Fibroblast of lung (primary cell): ENCODE measurements at regions not wholly inside any gene's neighbourhood (a gene's known extent, or its start where the extent isn't known, plus 50 kb on each side); places are given as distances from the start of the nearest gene placed in this dataset.

Experiments used
- DNase-seq, 2 donors: peaks; one replicate each; pipeline versions ENCODE4 v3.0.0 to v3.0.0-alpha.2; 2010; ENCODE audit warnings: low read depth in 2 of 2
- H2AFZ ChIP-seq: 2 replicates; pipeline ENCODE4 v1.5.1; 2012; ENCODE audit warnings: low read length, control low read depth, inconsistent platforms
- H3K27ac ChIP-seq: 2 replicates; pipeline ENCODE4 v1.5.1; 2011; ENCODE audit warnings: low read length, control low read depth; ENCODE audit not compliant: insufficient read depth
- H3K27me3 ChIP-seq: 2 replicates; pipeline ENCODE4 v1.5.1; 2011; ENCODE audit warnings: mild to moderate bottlenecking, low read length; ENCODE audit not compliant: control insufficient read depth, insufficient read depth
- H3K36me3 ChIP-seq: 2 replicates; pipeline ENCODE4 v1.5.1; 2011; ENCODE audit warnings: low read length; ENCODE audit not compliant: control insufficient read depth, insufficient read depth
- H3K4me1 ChIP-seq: 2 replicates; pipeline ENCODE4 v1.5.1; 2011; ENCODE audit warnings: low read length; ENCODE audit not compliant: control insufficient read depth, insufficient read depth; ENCODE audit errors: extremely low read depth
- H3K4me2 ChIP-seq: 2 replicates; pipeline ENCODE4 v1.5.1; 2011; ENCODE audit warnings: low read length, control low read depth; ENCODE audit not compliant: insufficient read depth; ENCODE audit errors: extremely low read depth
- H3K4me3 ChIP-seq, 4 experiments: fragments of 200-600 bp in 1 of 4; sonication (generic) in 1 of 4; replicated peaks in 1 of 4; 2 replicates each; pipeline ENCODE4 v1.5.1; 2011 to 2016; ENCODE audit warnings: low read length in 4 of 4, low read depth in 3 of 4, mild to moderate bottlenecking in 3 of 4, control low read depth in 2 of 4, inconsistent platforms in 1 of 4, mixed read lengths in 1 of 4; ENCODE audit not compliant: insufficient read depth in 1 of 4; ENCODE audit errors: control extremely low read depth in 1 of 4
- H3K79me2 ChIP-seq: 2 replicates; pipeline ENCODE4 v1.5.1; 2012; ENCODE audit warnings: mild to moderate bottlenecking, low read length, inconsistent platforms; ENCODE audit not compliant: control insufficient read depth, insufficient read depth
- H3K9ac ChIP-seq: 2 replicates; pipeline ENCODE4 v1.5.1; 2011; ENCODE audit warnings: mild to moderate bottlenecking, low read length, control low read depth; ENCODE audit not compliant: insufficient read depth
- H3K9me3 ChIP-seq: 2 replicates; pipeline ENCODE4 v1.5.1; 2012; ENCODE audit warnings: low read depth, low read length; ENCODE audit not compliant: control insufficient read depth, insufficient read depth
- H4K20me1 ChIP-seq: 2 replicates; pipeline ENCODE4 v1.5.1; 2011; ENCODE audit warnings: low read length; ENCODE audit not compliant: control insufficient read depth, insufficient read depth; ENCODE audit errors: extremely low read depth
- EZH2 ChIP-seq: IDR thresholded peaks from 2 replicates; pipeline ENCODE4 v1.5.1; 2012; ENCODE audit warnings: low read length, control low read depth, mild to moderate bottlenecking; ENCODE audit errors: missing control alignments
- TF ChIP-seq, protein P1 (sequence below), 2 donors: IDR thresholded peaks in 1 of 2; conservative IDR thresholded peaks in 1 of 2; 1 replicate in 1 of 2; 2 replicates in 1 of 2; pipeline ENCODE4 v1.5.1; 2011 to 2012; ENCODE audit warnings: low read length in 2 of 2, control low read depth in 1 of 2, inconsistent platforms in 1 of 2, low read depth in 1 of 2, mild to moderate bottlenecking in 1 of 2

- no peaks in the 10 kb centered on the region for H3K27me3 ChIP-seq
- H3K27ac ChIP-seq, result no peak overlapping the region
- H3K4me2 ChIP-seq, result no peak overlapping the region
- no peak for DNase-seq
- H3K9ac ChIP-seq, result no peak overlapping the region
- TF ChIP-seq, protein P1, sequence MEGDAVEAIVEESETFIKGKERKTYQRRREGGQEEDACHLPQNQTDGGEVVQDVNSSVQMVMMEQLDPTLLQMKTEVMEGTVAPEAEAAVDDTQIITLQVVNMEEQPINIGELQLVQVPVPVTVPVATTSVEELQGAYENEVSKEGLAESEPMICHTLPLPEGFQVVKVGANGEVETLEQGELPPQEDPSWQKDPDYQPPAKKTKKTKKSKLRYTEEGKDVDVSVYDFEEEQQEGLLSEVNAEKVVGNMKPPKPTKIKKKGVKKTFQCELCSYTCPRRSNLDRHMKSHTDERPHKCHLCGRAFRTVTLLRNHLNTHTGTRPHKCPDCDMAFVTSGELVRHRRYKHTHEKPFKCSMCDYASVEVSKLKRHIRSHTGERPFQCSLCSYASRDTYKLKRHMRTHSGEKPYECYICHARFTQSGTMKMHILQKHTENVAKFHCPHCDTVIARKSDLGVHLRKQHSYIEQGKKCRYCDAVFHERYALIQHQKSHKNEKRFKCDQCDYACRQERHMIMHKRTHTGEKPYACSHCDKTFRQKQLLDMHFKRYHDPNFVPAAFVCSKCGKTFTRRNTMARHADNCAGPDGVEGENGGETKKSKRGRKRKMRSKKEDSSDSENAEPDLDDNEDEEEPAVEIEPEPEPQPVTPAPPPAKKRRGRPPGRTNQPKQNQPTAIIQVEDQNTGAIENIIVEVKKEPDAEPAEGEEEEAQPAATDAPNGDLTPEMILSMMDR (conservative IDR thresholded peaks at IDR 0.05 in 1 of 2, IDR thresholded peaks at IDR 0.05 in 1 of 2; ENCODE audit: low read depth in 1 of 2, low read length in 2 of 2), result no peak
- TF ChIP-seq EZH2, result no peak
- no peaks in the 10 kb centered on the region for H3K9me3 ChIP-seq
- H2AFZ ChIP-seq, result no peak overlapping the region
- no peak overlapping the region for H3K4me3 ChIP-seq
- H3K79me2 ChIP-seq, result no peaks in the 10 kb centered on the region
- H3K36me3 ChIP-seq, result no peaks in the 10 kb centered on the region
- H3K4me1 ChIP-seq, result no peaks in the 10 kb centered on the region
- H4K20me1 ChIP-seq, result no peaks in the 10 kb centered on the region
Observed at GRCh38 chr20:47971058-47971791, 185.9 kb upstream of the SULF2 start.

GRCh38 chr20:47970282-47970903, 185.1 kb upstream of the SULF2 start:
- Histone ChIP-seq H3K36me3 (no peaks in the 10 kb centered on the region), H3K4me1 (no peaks in the 10 kb centered on the region), H3K27me3 (no peaks in the 10 kb centered on the region), H2AFZ (no peak overlapping the region), H3K27ac (no peak overlapping the region), H3K9me3 (no peaks in the 10 kb centered on the region), H3K79me2 (no peaks in the 10 kb centered on the region), H3K4me3 (no peak overlapping the region), H3K4me2 (no peak overlapping the region), H4K20me1 (no peaks in the 10 kb centered on the region), H3K9ac (no peak overlapping the region)
- TF ChIP-seq EZH2, result no peak
- TF ChIP-seq, protein P1 (conservative IDR thresholded peaks at IDR 0.05 in 1 of 2, IDR thresholded peaks at IDR 0.05 in 1 of 2; ENCODE audit: low read depth in 1 of 2, low read length in 2 of 2), result no peak
- peak in 1 of 2 donors; percentile 19 for DNase-seq

DNA sequence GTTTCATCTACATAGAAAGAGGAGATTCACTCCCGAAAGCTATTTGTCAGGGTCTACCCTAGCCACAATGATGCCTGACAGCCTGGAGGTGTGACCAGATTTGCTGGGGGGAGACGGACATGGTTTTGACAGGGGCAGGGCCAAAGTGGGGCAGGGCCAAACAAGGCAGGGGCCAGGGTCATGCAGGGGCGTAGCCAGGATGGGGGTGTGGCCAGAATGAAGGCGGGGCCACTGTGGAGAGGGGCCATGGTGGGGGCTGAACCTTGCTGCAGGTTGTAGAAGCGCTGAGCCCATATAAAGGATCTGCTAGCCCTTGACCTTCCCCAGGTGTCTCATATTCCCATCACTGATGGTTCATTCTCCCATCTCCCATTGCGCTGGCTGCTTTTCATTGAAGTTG, 184.1 kb upstream of the SULF2 start:
- TF ChIP-seq, protein P1 (conservative IDR thresholded peaks at IDR 0.05 in 1 of 2, IDR thresholded peaks at IDR 0.05 in 1 of 2; ENCODE audit: low read depth in 1 of 2, low read length in 2 of 2), result no peak
- no peak for TF ChIP-seq EZH2
- Histone ChIP-seq H3K79me2 (no peaks in the 10 kb centered on the region), H2AFZ (no peak overlapping the region), H4K20me1 (no peaks in the 10 kb centered on the region), H3K27ac (no peak overlapping the region), H3K4me2 (no peak overlapping the region), H3K4me3 (no peak overlapping the region), H3K4me1 (no peaks in the 10 kb centered on the region), H3K9ac (no peak overlapping the region), H3K9me3 (no peaks in the 10 kb centered on the region), H3K27me3 (no peaks in the 10 kb centered on the region), H3K36me3 (no peaks in the 10 kb centered on the region)
- no peak for DNase-seq
